ENCODE measurements at regions not wholly inside any gene's neighbourhood (a gene's known extent, or its start where the extent isn't known, plus 50 kb on each side); places are given as distances from the start of the nearest gene placed in this dataset.
"Not testable (repeated sequence)": the region's sequence is repeated elsewhere in the genome, so short reads cannot be mapped to it uniquely, and the experiment has no call there.

DNA sequence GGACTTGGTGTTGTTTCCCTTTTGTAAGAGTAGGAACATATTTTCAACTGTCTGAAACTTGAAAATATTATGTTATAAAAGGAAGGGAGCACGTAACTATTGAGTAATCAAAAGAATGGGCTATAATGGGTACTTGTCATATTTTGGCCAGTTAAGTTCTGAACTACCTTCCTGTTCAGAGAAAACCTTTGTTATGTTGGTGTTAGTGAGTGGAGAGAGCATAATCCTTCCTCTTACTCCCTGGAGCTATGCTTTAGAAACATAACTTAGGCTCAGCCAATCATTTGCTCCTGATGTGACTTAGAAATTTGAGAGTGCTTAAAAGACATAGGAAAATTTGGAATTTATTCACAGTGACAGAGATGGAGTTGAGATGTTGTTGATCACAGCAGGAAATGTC lies 482.5 kb upstream of the SPRY2 start:
- no peak for FAIRE-seq

DNA sequence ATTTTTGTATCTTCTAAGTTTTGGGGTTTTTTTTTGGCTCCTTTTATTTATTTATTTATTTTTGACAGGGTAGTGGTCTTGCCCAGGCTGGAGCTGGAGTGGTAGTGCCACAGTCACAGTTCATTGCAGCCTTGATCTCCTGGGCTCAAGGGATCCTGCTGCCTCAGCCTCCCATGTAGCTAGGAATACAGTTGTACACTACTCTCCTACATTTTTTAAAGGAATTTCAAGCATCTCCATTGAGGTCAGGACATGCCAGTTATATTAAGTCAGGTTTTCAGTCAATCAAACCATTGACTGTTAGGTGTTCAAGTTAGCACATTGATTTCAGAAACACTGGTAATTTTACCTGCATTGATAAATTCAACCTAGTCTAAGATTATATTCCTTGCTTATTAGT lies 480.5 kb upstream of the SPRY2 start:
- TF ChIP-seq, protein P1, sequence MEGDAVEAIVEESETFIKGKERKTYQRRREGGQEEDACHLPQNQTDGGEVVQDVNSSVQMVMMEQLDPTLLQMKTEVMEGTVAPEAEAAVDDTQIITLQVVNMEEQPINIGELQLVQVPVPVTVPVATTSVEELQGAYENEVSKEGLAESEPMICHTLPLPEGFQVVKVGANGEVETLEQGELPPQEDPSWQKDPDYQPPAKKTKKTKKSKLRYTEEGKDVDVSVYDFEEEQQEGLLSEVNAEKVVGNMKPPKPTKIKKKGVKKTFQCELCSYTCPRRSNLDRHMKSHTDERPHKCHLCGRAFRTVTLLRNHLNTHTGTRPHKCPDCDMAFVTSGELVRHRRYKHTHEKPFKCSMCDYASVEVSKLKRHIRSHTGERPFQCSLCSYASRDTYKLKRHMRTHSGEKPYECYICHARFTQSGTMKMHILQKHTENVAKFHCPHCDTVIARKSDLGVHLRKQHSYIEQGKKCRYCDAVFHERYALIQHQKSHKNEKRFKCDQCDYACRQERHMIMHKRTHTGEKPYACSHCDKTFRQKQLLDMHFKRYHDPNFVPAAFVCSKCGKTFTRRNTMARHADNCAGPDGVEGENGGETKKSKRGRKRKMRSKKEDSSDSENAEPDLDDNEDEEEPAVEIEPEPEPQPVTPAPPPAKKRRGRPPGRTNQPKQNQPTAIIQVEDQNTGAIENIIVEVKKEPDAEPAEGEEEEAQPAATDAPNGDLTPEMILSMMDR (IDR thresholded peaks at IDR 0.05; ENCODE audit: borderline replicate concordance, extremely low read depth, insufficient read depth): no peak
- H3K9ac ChIP-seq (ENCODE audit: low read length in 3 of 3): no peak overlapping the region
- H3K4me3 ChIP-seq (ENCODE audit: low read length in 3 of 3): no peak overlapping the region
- H3K27ac ChIP-seq (ENCODE audit: low read depth in 2 of 2, low read length in 2 of 2): no peak overlapping the region
- no peaks in the 10 kb centered on the region for H3K36me3 ChIP-seq (ENCODE audit: control insufficient read depth in 2 of 3, insufficient read depth in 3 of 3, low read length in 3 of 3)
- no peaks in the 10 kb centered on the region for H3K4me1 ChIP-seq (ENCODE audit: control insufficient read depth in 2 of 3, insufficient read depth in 2 of 3, low read depth in 1 of 3, low read length in 3 of 3)
- no peaks in the 10 kb centered on the region for H3K9me3 ChIP-seq (ENCODE audit: control insufficient read depth in 2 of 3, insufficient read depth in 1 of 3, low read length in 3 of 3)
- DNase-seq (no peak), FAIRE-seq (no peak)
- intact Hi-C loops (cut with DNase I): no loop called here
- H3K27me3 ChIP-seq (ENCODE audit: control insufficient read depth, insufficient read depth, low read length): no peaks in the 10 kb centered on the region

More for the DNA sequence above, 482.5 kb upstream of the SPRY2 start:
- TF ChIP-seq, protein P1 (IDR thresholded peaks at IDR 0.05; ENCODE audit: borderline replicate concordance, extremely low read depth, insufficient read depth): no peak
- H3K27ac ChIP-seq (ENCODE audit: low read depth in 2 of 2, low read length in 2 of 2): no peak overlapping the region
- no peak overlapping the region for H3K4me3 ChIP-seq (ENCODE audit: low read length in 3 of 3)
- H3K9ac ChIP-seq (ENCODE audit: low read length in 3 of 3): no peak overlapping the region
- H3K4me1 ChIP-seq (ENCODE audit: control insufficient read depth in 2 of 3, insufficient read depth in 2 of 3, low read depth in 1 of 3, low read length in 3 of 3): no peaks in the 10 kb centered on the region
- no peak for DNase-seq
- intact Hi-C loops (cut with DNase I): no loop called here
- no peaks in the 10 kb centered on the region for H3K36me3 ChIP-seq (ENCODE audit: control insufficient read depth in 2 of 3, insufficient read depth in 3 of 3, low read length in 3 of 3)
- no peaks in the 10 kb centered on the region for H3K9me3 ChIP-seq (ENCODE audit: control insufficient read depth in 2 of 3, insufficient read depth in 1 of 3, low read length in 3 of 3)
- H3K27me3 ChIP-seq (ENCODE audit: control insufficient read depth, insufficient read depth, low read length): no peaks in the 10 kb centered on the region

DNA sequence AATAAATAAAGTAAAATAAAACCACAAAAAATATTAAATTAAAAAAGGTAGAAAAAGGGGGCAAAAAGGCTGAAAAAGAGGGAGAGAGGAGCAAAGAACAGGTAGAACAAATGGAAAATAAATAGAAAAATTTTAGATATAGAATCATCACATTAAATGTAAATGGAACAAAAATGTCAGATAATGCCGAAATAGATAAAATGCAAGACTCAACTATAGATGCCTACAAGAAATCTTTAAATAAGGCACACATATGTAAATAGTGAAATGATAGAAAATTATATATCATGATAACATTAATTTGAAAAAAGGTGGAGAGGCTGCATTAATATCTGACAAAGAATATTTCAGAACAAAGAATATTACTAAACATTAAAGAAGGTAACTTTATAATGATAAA lies 477.1 kb upstream of the SPRY2 start:
- DNase-seq (no peak), FAIRE-seq (no peak)
- TF ChIP-seq, protein P1 (IDR thresholded peaks at IDR 0.05; ENCODE audit: borderline replicate concordance, extremely low read depth, insufficient read depth): no peak
- intact Hi-C loops (cut with DNase I): no loop called here
- no peak overlapping the region for H3K27ac ChIP-seq (ENCODE audit: low read depth in 2 of 2, low read length in 2 of 2)
- no peaks in the 10 kb centered on the region for H3K4me1 ChIP-seq (ENCODE audit: control insufficient read depth in 2 of 3, insufficient read depth in 2 of 3, low read depth in 1 of 3, low read length in 3 of 3)
- H3K36me3 ChIP-seq (ENCODE audit: control insufficient read depth in 2 of 3, insufficient read depth in 3 of 3, low read length in 3 of 3): no peaks in the 10 kb centered on the region
- H3K9me3 ChIP-seq (ENCODE audit: control insufficient read depth in 2 of 3, insufficient read depth in 1 of 3, low read length in 3 of 3): no peaks in the 10 kb centered on the region
- H3K27me3 ChIP-seq (ENCODE audit: control insufficient read depth, insufficient read depth, low read length): no peaks in the 10 kb centered on the region
- no peak overlapping the region for H3K4me3 ChIP-seq (ENCODE audit: low read length in 3 of 3)
- no peak overlapping the region for H3K9ac ChIP-seq (ENCODE audit: low read length in 3 of 3)

DNA sequence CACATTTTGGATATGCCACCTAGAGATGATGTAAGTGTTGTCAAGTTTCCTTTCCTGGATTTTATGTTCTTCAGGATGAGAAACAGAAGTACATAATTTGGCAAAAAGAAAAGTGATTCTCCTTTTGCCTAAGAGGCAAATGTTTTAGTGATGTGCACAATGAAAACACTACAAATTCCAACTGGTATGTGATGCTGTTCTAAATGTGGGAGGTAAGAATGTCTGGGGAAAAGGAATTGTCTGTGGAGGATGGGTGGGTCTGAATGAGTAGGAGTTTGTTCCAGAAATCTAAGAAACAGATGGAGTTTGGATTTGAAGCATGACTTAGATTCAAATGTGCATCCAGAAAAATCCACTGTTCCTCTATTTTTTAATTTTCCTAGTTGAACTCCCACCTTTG lies 473.6 kb upstream of the SPRY2 start:
- no peak overlapping the region for H3K9ac ChIP-seq (ENCODE audit: low read length in 3 of 3)
- TF ChIP-seq, protein P1 (IDR thresholded peaks at IDR 0.05; ENCODE audit: borderline replicate concordance, extremely low read depth, insufficient read depth): no peak
- H3K27ac ChIP-seq (ENCODE audit: low read depth in 2 of 2, low read length in 2 of 2): no peak overlapping the region
- H3K4me1 ChIP-seq (ENCODE audit: control insufficient read depth in 2 of 3, insufficient read depth in 2 of 3, low read depth in 1 of 3, low read length in 3 of 3): no peaks in the 10 kb centered on the region
- H3K4me3 ChIP-seq (ENCODE audit: low read length in 3 of 3): no peak overlapping the region
- DNase-seq (no peak), FAIRE-seq (no peak)
- H3K27me3 ChIP-seq (ENCODE audit: control insufficient read depth, insufficient read depth, low read length): no peaks in the 10 kb centered on the region
- intact Hi-C loops (cut with DNase I): no loop called here
- H3K36me3 ChIP-seq (ENCODE audit: control insufficient read depth in 2 of 3, insufficient read depth in 3 of 3, low read length in 3 of 3): no peaks in the 10 kb centered on the region
- H3K9me3 ChIP-seq (ENCODE audit: control insufficient read depth in 2 of 3, insufficient read depth in 1 of 3, low read length in 3 of 3): no peaks in the 10 kb centered on the region

DNA sequence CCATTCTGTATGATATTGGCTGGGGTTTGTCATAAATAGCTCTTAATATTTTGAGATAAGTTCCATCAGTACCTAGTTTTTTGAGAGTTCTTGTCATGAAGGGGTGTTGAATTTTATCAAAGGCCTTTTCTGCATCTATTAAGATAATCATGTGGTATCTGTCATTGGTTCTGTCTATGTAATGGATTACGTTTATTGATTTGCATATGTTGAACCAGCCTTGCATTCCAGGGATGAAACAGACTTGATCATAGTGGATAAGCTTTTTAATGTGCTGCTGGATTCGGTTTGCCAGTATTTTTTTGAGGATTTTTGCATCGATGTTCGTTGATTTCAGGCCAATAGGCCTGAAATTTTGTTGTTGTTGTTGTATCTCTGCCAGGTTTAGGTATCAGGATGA lies 469.4 kb upstream of the SPRY2 start:
- H3K9me3 ChIP-seq (ENCODE audit: control insufficient read depth in 2 of 3, insufficient read depth in 1 of 3, low read length in 3 of 3); H3K27ac ChIP-seq (ENCODE audit: low read depth in 2 of 2, low read length in 2 of 2); FAIRE-seq; H3K27me3 ChIP-seq (ENCODE audit: control insufficient read depth, insufficient read depth, low read length); H3K36me3 ChIP-seq (ENCODE audit: control insufficient read depth in 2 of 3, insufficient read depth in 3 of 3, low read length in 3 of 3); H3K9ac ChIP-seq (ENCODE audit: low read length in 3 of 3); H3K4me3 ChIP-seq (ENCODE audit: low read length in 3 of 3); DNase-seq; H3K4me1 ChIP-seq (ENCODE audit: control insufficient read depth in 2 of 3, insufficient read depth in 2 of 3, low read depth in 1 of 3, low read length in 3 of 3); intact Hi-C loops (cut with DNase I): not testable (repeated sequence)
